Ovary (tissue), 7 donors: ENCODE measurements at regions not wholly inside any gene's neighbourhood (a gene's known extent, or its start where the extent isn't known, plus 50 kb on each side); places are given as distances from the start of the nearest gene placed in this dataset.

ENCODE experiments used
- DNase-seq, 5 donors: peaks; one replicate each; pipeline ENCODE4 v3.0.0-alpha.2; 2019 to 2020
- H3K27ac ChIP-seq, 2 donors: fragments of 200-600 bp; one replicate each; pipeline versions ENCODE4 v1.5.1 to v1.8.0; 2019 to 2022
- H3K27me3 ChIP-seq: fragments of 200-600 bp; one replicate; pipeline ENCODE4 v1.8.0; 2022
- H3K36me3 ChIP-seq: fragments of 200-600 bp; sonication (generic); one replicate; pipeline ENCODE4 v1.5.1; 2019
- H3K4me1 ChIP-seq: one replicate; pipeline ENCODE4 v1.8.1; 2013; ENCODE audit warnings: mild to moderate bottlenecking, moderate library complexity; ENCODE audit not compliant: insufficient read depth
- H3K4me3 ChIP-seq: fragments of 200-600 bp; sonication (generic); one replicate; pipeline ENCODE4 v1.5.1; 2017
- H3K9me3 ChIP-seq, 2 donors: fragments of 200-600 bp in 1 of 2; sonication (generic) in 1 of 2; one replicate each; pipeline versions ENCODE4 v1.5.1 to v1.8.1; 2013 to 2019; ENCODE audit warnings: mild to moderate bottlenecking in 1 of 2, moderate library complexity in 1 of 2
- CTCF ChIP-seq, 3 donors: fragments of 450-650 bp in 2 of 3; fragments of 200-600 bp in 1 of 3; IDR thresholded peaks; one replicate each; pipeline versions ENCODE4 v1.5.1 to v1.8.0; 2016 to 2022; ENCODE audit warnings: antibody characterized with exemption in 3 of 3, mild to moderate bottlenecking in 1 of 3
- EP300 ChIP-seq: sonication (generic); formaldehyde crosslinking; IDR thresholded peaks from one replicate; pipeline ENCODE4 v1.6.1; 2017; ENCODE audit warnings: antibody characterized with exemption
- POLR2A ChIP-seq: fragments of 450-650 bp; IDR thresholded peaks from one replicate; pipeline ENCODE4 v1.6.1; 2017; ENCODE audit warnings: antibody characterized with exemption, mild to moderate bottlenecking, moderate library complexity
- WGBS, 3 donors: extraction: QIAGEN DNeasy Blood & Tissue Kit in 1 of 3; methylation state at CpG; one replicate each; pipeline versions ENCODE4 v1.1.5 to v1.1.7; 2013 to 2017; 5-methylcytosine and 5-hydroxymethylcytosine counted together
- intact Hi-C, 4 donors: fragments of 100-400 bp; cut with DNase I; formaldehyde crosslinking; loops; one replicate each; pipeline versions ENCODE4 v1.11.0 to v1.15.1; 2022 to 2023
- donor health status: DM: no; HTN: no; CAD: no; lungs with moderate emphysema.
- donor health status: DM: no; HTN: no; CAD: no.
- donor health status: Bipolar disorder and iron deficiency.
- donor health status: DM: no; HTN: no; CAD: no.
- donor health status: DM: yes; HTN: yes; CAD: no.

- Histone ChIP-seq H3K27me3 (no peaks in the 10 kb centered on the region), H3K9me3 (no peaks in the 10 kb centered on the region), H3K27ac (no peak overlapping the region), H3K36me3 (no peaks in the 10 kb centered on the region), H3K4me3 (no peak overlapping the region), H3K4me1 (no peaks in the 10 kb centered on the region)
- WGBS, 3 donors, result 71 to 96% (median 77%) methylated on average over 9 of the region's 9 CpGs
- DNase-seq, result no peak
- TF ChIP-seq CTCF (IDR thresholded peaks at IDR 0.05) (no peak), POLR2A (no peak), EP300 (no peak)
- intact Hi-C loops, result no loop called here
Measured at GRCh38 chr1:240683576-240683975, 71.6 kb upstream of the GREM2 start.

GRCh38 chr1:240682859-240683242, 70.9 kb upstream of the GREM2 start:
- intact Hi-C loops, result no loop called here
- DNase-seq, result no peak
- no peak for TF ChIP-seq CTCF (IDR thresholded peaks at IDR 0.05)
- TF ChIP-seq POLR2A, result no peak
- TF ChIP-seq EP300, result no peak
- WGBS, 3 donors, result 82 to 89% (median 86%) methylated on average over 10 of the region's 10 CpGs
- Histone ChIP-seq H3K4me1 (no peaks in the 10 kb centered on the region), H3K9me3 (no peaks in the 10 kb centered on the region), H3K27ac (no peak overlapping the region), H3K36me3 (no peaks in the 10 kb centered on the region), H3K4me3 (no peak overlapping the region), H3K27me3 (no peaks in the 10 kb centered on the region)

- DNase-seq, result no peak
- TF ChIP-seq POLR2A, result no peak
- Histone ChIP-seq H3K9me3 (no peaks in the 10 kb centered on the region), H3K4me3 (no peak overlapping the region), H3K36me3 (no peaks in the 10 kb centered on the region), H3K27ac (no peak overlapping the region), H3K4me1 (no peaks in the 10 kb centered on the region), H3K27me3 (no peaks in the 10 kb centered on the region)
- intact Hi-C loops, result no loop called here
- WGBS, 3 donors, result 30 to 67% (median 53%) methylated on average over 6 of the region's 6 CpGs
Measured at GRCh38 chr1:240682166-240682858, 70.4 kb upstream of the GREM2 start.

GRCh38 chr1:240672132-240672811, 60.3 kb upstream of the GREM2 start:
- no peaks in the 10 kb centered on the region for H3K9me3 ChIP-seq
- intact Hi-C loops, result no loop called here
- no peaks in the 10 kb centered on the region for H3K27me3 ChIP-seq
- no peaks in the 10 kb centered on the region for H3K36me3 ChIP-seq
- 8 to 25% (median 11%) methylated on average over 2 of the region's 2 CpGs for WGBS, 3 donors
- H3K4me3 ChIP-seq, result no peak overlapping the region
- DNase-seq, result no peak
- no peak overlapping the region for H3K27ac ChIP-seq
- no peaks in the 10 kb centered on the region for H3K4me1 ChIP-seq
- TF ChIP-seq CTCF (IDR thresholded peaks at IDR 0.05) (no peak), EP300 (no peak), POLR2A (no peak)

GRCh38 chr1:240667351-240667750, 55.4 kb upstream of the GREM2 start:
- intact Hi-C loops, result no loop called here
- no peak overlapping the region for H3K4me3 ChIP-seq
- TF ChIP-seq EP300 (no peak), POLR2A (no peak), CTCF (IDR thresholded peaks at IDR 0.05) (no peak)
- no peaks in the 10 kb centered on the region for H3K9me3 ChIP-seq
- H3K4me1 ChIP-seq, result no peaks in the 10 kb centered on the region
- WGBS, 3 donors, result 56 to 63% (median 58%) methylated on average over 3 of the region's 3 CpGs
- H3K27ac ChIP-seq, result no peak overlapping the region
- H3K36me3 ChIP-seq, result no peaks in the 10 kb centered on the region
- peak in 1 of 5 donors; percentile 12 for DNase-seq
- no peaks in the 10 kb centered on the region for H3K27me3 ChIP-seq
